Activated CD4-positive, alpha-beta memory T cell treated with anti-CD3 and anti-CD28 coated beads, Interleukin-2, amount 10 ng/mL, durations not matched to agents 7 days and 5 days (primary cell): ENCODE measurements at regions not wholly inside any gene's neighbourhood (a gene's known extent, or its start where the extent isn't known, plus 50 kb on each side); places are given as distances from the start of the nearest gene placed in this dataset.
A peak's percentile ranks its signal among the peaks of the same experiment; 100 is the strongest.

Experiments used
- CTCF ChIA-PET: fragments of 350-600 bp; sonication (Branson Sonifier 250); formaldehyde crosslinking; loops from one replicate; lab custom pipeline; 2021; ENCODE audit warnings: antibody characterized with exemption, inconsistent platforms; lab: Charles Lee
- POLR2A ChIA-PET: fragments of 350-600 bp; sonication (Branson Sonifier 250); formaldehyde crosslinking; loops from one replicate; lab custom pipeline; 2021; ENCODE audit warnings: antibody characterized with exemption; lab: Charles Lee
- DNase-seq: peaks from one replicate; pipeline ENCODE4 v3.0.0-alpha.2; 2020
- H3K27ac Mint-ChIP-seq: one replicate; pipeline ENCODE4 v1.8.0; 2021; ENCODE audit warnings: mild to moderate bottlenecking, mixed read lengths
- H3K27me3 Mint-ChIP-seq: one replicate; pipeline ENCODE4 v1.8.0; 2021; ENCODE audit warnings: mixed read lengths
- H3K36me3 Mint-ChIP-seq: one replicate; pipeline ENCODE4 v1.8.0; 2021; ENCODE audit warnings: low read depth, mixed read lengths
- H3K4me1 Mint-ChIP-seq: one replicate; pipeline ENCODE4 v1.8.0; 2021; ENCODE audit warnings: mixed read lengths
- H3K4me3 Mint-ChIP-seq: one replicate; pipeline ENCODE4 v1.8.0; 2021; ENCODE audit warnings: mild to moderate bottlenecking, mixed read lengths
- H3K9me3 Mint-ChIP-seq: one replicate; pipeline ENCODE4 v1.8.0; 2021; ENCODE audit warnings: mixed read lengths

- peaks cover 31% of the 10 kb centered on the region for H3K27me3 Mint-ChIP-seq
- CTCF ChIA-PET: interaction anchor here (0.6 kb wide), 1 partner anchor 77 kb away, joined by 7 read pairs; no protein-coding TSS in a partner anchor
- H3K4me3 Mint-ChIP-seq: no peak overlapping the region
- H3K4me1 Mint-ChIP-seq: no peaks in the 10 kb centered on the region
- no peak for DNase-seq
- POLR2A ChIA-PET: no interaction called here
- H3K36me3 Mint-ChIP-seq: no peaks in the 10 kb centered on the region
- no peak overlapping the region for H3K27ac Mint-ChIP-seq
- H3K9me3 Mint-ChIP-seq: peaks cover 11% of the 10 kb centered on the region
Observed at GRCh38 chr17:77737442-77738265, 220.8 kb upstream of the TNRC6C start.

GRCh38 chr17:77738751-77739531 lies 219.6 kb upstream of the TNRC6C start:
- H3K27ac Mint-ChIP-seq: no peak overlapping the region
- CTCF ChIA-PET: no interaction called here
- peaks cover 18% of the 10 kb centered on the region for H3K27me3 Mint-ChIP-seq
- H3K36me3 Mint-ChIP-seq: no peaks in the 10 kb centered on the region
- no peak for DNase-seq
- H3K9me3 Mint-ChIP-seq: no peaks in the 10 kb centered on the region
- no peak overlapping the region for H3K4me3 Mint-ChIP-seq
- no peaks in the 10 kb centered on the region for H3K4me1 Mint-ChIP-seq
- POLR2A ChIA-PET: no interaction called here

GRCh38 chr17:77740481-77740880 lies 218.0 kb upstream of the TNRC6C start:
- ChIA-PET CTCF (interaction anchor here (0.6 to 1.5 kb wide), 5 partner anchors 44 to 198 kb away, joined by 3 to 6 read pairs (median 3); no protein-coding TSS in a partner anchor), POLR2A (no interaction called here)
- H3K4me1 Mint-ChIP-seq: no peaks in the 10 kb centered on the region
- peaks cover 13% of the 10 kb centered on the region for H3K27me3 Mint-ChIP-seq
- H3K9me3 Mint-ChIP-seq: peaks cover 6% of the 10 kb centered on the region
- no peak for DNase-seq
- no peak overlapping the region for H3K27ac Mint-ChIP-seq
- H3K36me3 Mint-ChIP-seq: no peaks in the 10 kb centered on the region
- no peak overlapping the region for H3K4me3 Mint-ChIP-seq

GRCh38 chr17:77741109-77741508 lies 217.4 kb upstream of the TNRC6C start:
- Mint-ChIP-seq H3K4me1 (no peaks in the 10 kb centered on the region), H3K9me3 (peaks cover 6% of the 10 kb centered on the region), H3K4me3 (no peak overlapping the region), H3K27ac (no peak overlapping the region), H3K36me3 (no peaks in the 10 kb centered on the region), H3K27me3 (peaks cover 13% of the 10 kb centered on the region)
- POLR2A ChIA-PET: no interaction called here
- CTCF ChIA-PET: interaction anchor here (0.6 to 1.5 kb wide), 6 partner anchors 43 to 198 kb away, joined by 3 to 6 read pairs (median 3); no protein-coding TSS in a partner anchor
- peak; percentile 56 for DNase-seq

- Mint-ChIP-seq H3K9me3 (peaks cover 6% of the 10 kb centered on the region), H3K4me1 (no peaks in the 10 kb centered on the region), H3K27ac (no peak overlapping the region), H3K27me3 (peaks cover 13% of the 10 kb centered on the region), H3K4me3 (no peak overlapping the region), H3K36me3 (no peaks in the 10 kb centered on the region)
- no peak for DNase-seq
- POLR2A ChIA-PET: no interaction called here
- CTCF ChIA-PET: interaction anchor here (1.1 kb wide), 1 partner anchor 199 kb away, joined by 3 read pairs; no protein-coding TSS in a partner anchor
Observed at GRCh38 chr17:77742579-77742978, 215.9 kb upstream of the TNRC6C start.

GRCh38 chr17:77744066-77744988 lies 214.2 kb upstream of the TNRC6C start:
- Mint-ChIP-seq H3K4me1 (no peaks in the 10 kb centered on the region), H3K27me3 (peaks cover 3% of the 10 kb centered on the region), H3K36me3 (no peaks in the 10 kb centered on the region), H3K9me3 (peaks cover 6% of the 10 kb centered on the region), H3K4me3 (no peak overlapping the region), H3K27ac (no peak overlapping the region)
- POLR2A ChIA-PET: no interaction called here
- DNase-seq: no peak
- CTCF ChIA-PET: no interaction called here

GRCh38 chr17:77745702-77746101 lies 212.8 kb upstream of the TNRC6C start:
- ChIA-PET CTCF (interaction anchor here (0.6 kb wide), 1 partner anchor 263 kb away, joined by 6 read pairs; no protein-coding TSS in a partner anchor), POLR2A (no interaction called here)
- Mint-ChIP-seq H3K4me3 (no peak overlapping the region), H3K27ac (no peak overlapping the region), H3K9me3 (peaks cover 6% of the 10 kb centered on the region), H3K36me3 (no peaks in the 10 kb centered on the region), H3K27me3 (no peaks in the 10 kb centered on the region), H3K4me1 (no peaks in the 10 kb centered on the region)
- DNase-seq: no peak

GRCh38 chr17:77746393-77746792 lies 212.1 kb upstream of the TNRC6C start:
- Mint-ChIP-seq H3K27me3 (no peaks in the 10 kb centered on the region), H3K4me3 (no peak overlapping the region), H3K27ac (no peak overlapping the region), H3K36me3 (no peaks in the 10 kb centered on the region), H3K4me1 (no peaks in the 10 kb centered on the region), H3K9me3 (peaks cover 6% of the 10 kb centered on the region)
- POLR2A ChIA-PET: no interaction called here
- CTCF ChIA-PET: interaction anchor here (0.6 kb wide), 1 partner anchor 263 kb away, joined by 6 read pairs; no protein-coding TSS in a partner anchor
- no peak for DNase-seq

- Mint-ChIP-seq H3K36me3 (no peaks in the 10 kb centered on the region), H3K4me3 (no peak overlapping the region), H3K9me3 (peaks cover 6% of the 10 kb centered on the region), H3K27ac (no peak overlapping the region), H3K27me3 (no peaks in the 10 kb centered on the region), H3K4me1 (no peaks in the 10 kb centered on the region)
- CTCF ChIA-PET: no interaction called here
- POLR2A ChIA-PET: no interaction called here
- DNase-seq: no peak
Observed at GRCh38 chr17:77746896-77747554, 211.5 kb upstream of the TNRC6C start.

GRCh38 chr17:77748436-77748835 lies 210.1 kb upstream of the TNRC6C start:
- Mint-ChIP-seq H3K4me1 (no peaks in the 10 kb centered on the region), H3K27me3 (no peaks in the 10 kb centered on the region), H3K27ac (no peak overlapping the region), H3K9me3 (peaks cover 6% of the 10 kb centered on the region), H3K4me3 (no peak overlapping the region), H3K36me3 (no peaks in the 10 kb centered on the region)
- no peak for DNase-seq
- ChIA-PET POLR2A (no interaction called here), CTCF (no interaction called here)

GRCh38 chr17:77749321-77749751 lies 209.2 kb upstream of the TNRC6C start:
- Mint-ChIP-seq H3K9me3 (peaks cover 6% of the 10 kb centered on the region), H3K4me1 (no peaks in the 10 kb centered on the region), H3K27ac (no peak overlapping the region), H3K36me3 (no peaks in the 10 kb centered on the region), H3K4me3 (no peak overlapping the region), H3K27me3 (no peaks in the 10 kb centered on the region)
- ChIA-PET CTCF (no interaction called here), POLR2A (no interaction called here)
- no peak for DNase-seq

- Mint-ChIP-seq H3K27ac (no peak overlapping the region), H3K27me3 (no peaks in the 10 kb centered on the region), H3K4me3 (no peak overlapping the region), H3K9me3 (peaks cover 2% of the 10 kb centered on the region), H3K4me1 (no peaks in the 10 kb centered on the region), H3K36me3 (no peaks in the 10 kb centered on the region)
- ChIA-PET POLR2A (no interaction called here), CTCF (no interaction called here)
- no peak for DNase-seq
Observed at GRCh38 chr17:77749989-77750388, 208.5 kb upstream of the TNRC6C start.
